ENCODE measurements at regions not wholly inside any gene's neighbourhood (a gene's known extent, or its start where the extent isn't known, plus 50 kb on each side); places are given as distances from the start of the nearest gene placed in this dataset.
"Not testable (repeated sequence)": the region's sequence is repeated elsewhere in the genome, so short reads cannot be mapped to it uniquely, and the experiment has no call there.

GRCh38 chr20:19130613-19130984 lies 81.8 kb upstream of the SLC24A3 start:
- Histone ChIP-seq H3K27me3 (ENCODE audit: insufficient read depth, low read length) (no peaks in the 10 kb centered on the region), H3K4me3 (ENCODE audit: low read length) (no peak overlapping the region), H3K4me1 (ENCODE audit: insufficient read depth, low read length) (no peaks in the 10 kb centered on the region), H3K9ac (ENCODE audit: low read depth, low read length) (no peak overlapping the region), H3K9me3 (ENCODE audit: insufficient read depth, low read depth, low read length) (peaks cover 16% of the 10 kb centered on the region), H3K27ac (ENCODE audit: low read length) (no peak overlapping the region), H3K36me3 (ENCODE audit: insufficient read depth, low read depth, low read length) (no peaks in the 10 kb centered on the region)

- H3K9me3 ChIP-seq (ENCODE audit: insufficient read depth, low read depth, low read length): peaks cover 50% of the 10 kb centered on the region
- H3K27me3 ChIP-seq (ENCODE audit: insufficient read depth, low read length): no peaks in the 10 kb centered on the region
- H3K4me3 ChIP-seq (ENCODE audit: low read length): no peak overlapping the region
- H3K36me3 ChIP-seq (ENCODE audit: insufficient read depth, low read depth, low read length): no peaks in the 10 kb centered on the region
- no peak overlapping the region for H3K27ac ChIP-seq (ENCODE audit: low read length)
- H3K9ac ChIP-seq (ENCODE audit: low read depth, low read length): no peak overlapping the region
- H3K4me1 ChIP-seq (ENCODE audit: insufficient read depth, low read length): no peaks in the 10 kb centered on the region
These were observed 74.8 kb upstream of the SLC24A3 start for GRCh38 chr20:19137641-19138040.

- Histone ChIP-seq H3K27me3 (ENCODE audit: insufficient read depth, low read length) (no peaks in the 10 kb centered on the region), H3K4me1 (ENCODE audit: insufficient read depth, low read length) (no peaks in the 10 kb centered on the region), H3K9ac (ENCODE audit: low read depth, low read length) (no peak overlapping the region), H3K27ac (ENCODE audit: low read length) (no peak overlapping the region), H3K9me3 (ENCODE audit: insufficient read depth, low read depth, low read length) (peaks cover 48% of the 10 kb centered on the region), H3K4me3 (ENCODE audit: low read length) (no peak overlapping the region), H3K36me3 (ENCODE audit: insufficient read depth, low read depth, low read length) (no peaks in the 10 kb centered on the region)
These were observed 73.7 kb upstream of the SLC24A3 start for GRCh38 chr20:19138758-19139157.

GRCh38 chr20:19139584-19139983 lies 72.9 kb upstream of the SLC24A3 start:
- not testable (repeated sequence) for H3K4me1 ChIP-seq (ENCODE audit: insufficient read depth, low read length); H3K9ac ChIP-seq (ENCODE audit: low read depth, low read length); H3K36me3 ChIP-seq (ENCODE audit: insufficient read depth, low read depth, low read length); H3K4me3 ChIP-seq (ENCODE audit: low read length); H3K27ac ChIP-seq (ENCODE audit: low read length); H3K27me3 ChIP-seq (ENCODE audit: insufficient read depth, low read length)
- peaks cover 44% of the 10 kb centered on the region for H3K9me3 ChIP-seq (ENCODE audit: insufficient read depth, low read depth, low read length)

GRCh38 chr20:19141998-19142397 lies 70.4 kb upstream of the SLC24A3 start:
- no peaks in the 10 kb centered on the region for H3K36me3 ChIP-seq (ENCODE audit: insufficient read depth, low read depth, low read length)
- no peaks in the 10 kb centered on the region for H3K4me1 ChIP-seq (ENCODE audit: insufficient read depth, low read length)
- H3K27me3 ChIP-seq (ENCODE audit: insufficient read depth, low read length): no peaks in the 10 kb centered on the region
- no peak overlapping the region for H3K4me3 ChIP-seq (ENCODE audit: low read length)
- no peak overlapping the region for H3K9ac ChIP-seq (ENCODE audit: low read depth, low read length)
- H3K27ac ChIP-seq (ENCODE audit: low read length): no peak overlapping the region
- peaks cover 21% of the 10 kb centered on the region for H3K9me3 ChIP-seq (ENCODE audit: insufficient read depth, low read depth, low read length)

- Histone ChIP-seq H3K4me3 (ENCODE audit: low read length) (no peak overlapping the region), H3K27ac (ENCODE audit: low read length) (no peak overlapping the region), H3K27me3 (ENCODE audit: insufficient read depth, low read length) (no peaks in the 10 kb centered on the region), H3K9me3 (ENCODE audit: insufficient read depth, low read depth, low read length) (peaks cover 15% of the 10 kb centered on the region), H3K4me1 (ENCODE audit: insufficient read depth, low read length) (no peaks in the 10 kb centered on the region), H3K9ac (ENCODE audit: low read depth, low read length) (no peak overlapping the region), H3K36me3 (ENCODE audit: insufficient read depth, low read depth, low read length) (no peaks in the 10 kb centered on the region)
These were observed 68.6 kb upstream of the SLC24A3 start for GRCh38 chr20:19143890-19144289.

- H3K9ac ChIP-seq (ENCODE audit: low read depth, low read length): no peak overlapping the region
- H3K9me3 ChIP-seq (ENCODE audit: insufficient read depth, low read depth, low read length): no peaks in the 10 kb centered on the region
- no peaks in the 10 kb centered on the region for H3K4me1 ChIP-seq (ENCODE audit: insufficient read depth, low read length)
- H3K4me3 ChIP-seq (ENCODE audit: low read length): no peak overlapping the region
- no peaks in the 10 kb centered on the region for H3K36me3 ChIP-seq (ENCODE audit: insufficient read depth, low read depth, low read length)
- no peak overlapping the region for H3K27ac ChIP-seq (ENCODE audit: low read length)
- no peaks in the 10 kb centered on the region for H3K27me3 ChIP-seq (ENCODE audit: insufficient read depth, low read length)
These were observed 51.1 kb upstream of the SLC24A3 start for GRCh38 chr20:19161336-19161735.

All from iPS-20b (cell line).